GM21529 (cell line): ENCODE measurements at regions not wholly inside any gene's neighbourhood (a gene's known extent, or its start where the extent isn't known, plus 50 kb on each side); places are given as distances from the start of the nearest gene placed in this dataset.

Experiments used
- ATAC-seq: cut with Tn5 transposase; IDR thresholded peaks from one replicate; pipeline ENCODE4 v1.9.1; 2021; ENCODE audit not compliant: unreplicated experiment

DNA sequence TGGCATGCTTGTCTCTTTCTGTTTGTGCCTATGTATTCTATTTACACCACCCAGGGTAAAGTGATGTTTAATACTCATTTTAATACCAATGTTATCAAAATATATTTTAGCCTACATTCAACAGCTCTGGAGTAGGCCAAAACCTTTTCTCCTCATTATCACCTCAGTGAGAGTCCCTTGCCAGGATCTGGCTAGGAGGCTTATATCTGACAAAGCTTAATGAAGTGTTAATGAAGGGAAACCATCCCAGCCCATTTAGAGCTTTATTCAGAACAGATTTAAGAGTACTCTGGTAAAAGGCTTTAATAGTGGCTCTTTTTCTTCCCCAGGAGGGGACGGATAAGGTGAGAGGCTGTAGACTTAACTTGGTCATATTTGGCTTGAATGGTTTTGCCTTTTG, 137.6 kb downstream of the GRIN2B start:
- no peak for ATAC-seq

DNA sequence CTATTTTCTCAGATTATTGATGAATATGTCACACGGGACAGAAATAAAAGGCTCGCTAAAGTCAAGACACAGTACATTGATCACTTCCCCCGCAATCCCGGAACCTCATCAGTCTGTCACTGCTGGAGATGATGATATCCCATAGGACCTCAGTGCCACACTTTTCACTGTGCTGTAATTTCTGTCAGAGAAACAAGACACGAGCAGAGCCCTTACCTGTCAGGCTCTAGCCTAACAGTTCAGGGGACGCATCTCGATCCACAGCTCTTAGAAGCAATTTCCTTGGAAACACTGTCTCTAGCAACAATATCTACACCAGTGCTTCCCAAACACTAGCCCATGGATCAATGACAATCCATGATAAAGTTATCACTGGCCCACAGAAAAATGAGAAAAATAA, 140.0 kb downstream of the GRIN2B start:
- ATAC-seq, result no peak

DNA sequence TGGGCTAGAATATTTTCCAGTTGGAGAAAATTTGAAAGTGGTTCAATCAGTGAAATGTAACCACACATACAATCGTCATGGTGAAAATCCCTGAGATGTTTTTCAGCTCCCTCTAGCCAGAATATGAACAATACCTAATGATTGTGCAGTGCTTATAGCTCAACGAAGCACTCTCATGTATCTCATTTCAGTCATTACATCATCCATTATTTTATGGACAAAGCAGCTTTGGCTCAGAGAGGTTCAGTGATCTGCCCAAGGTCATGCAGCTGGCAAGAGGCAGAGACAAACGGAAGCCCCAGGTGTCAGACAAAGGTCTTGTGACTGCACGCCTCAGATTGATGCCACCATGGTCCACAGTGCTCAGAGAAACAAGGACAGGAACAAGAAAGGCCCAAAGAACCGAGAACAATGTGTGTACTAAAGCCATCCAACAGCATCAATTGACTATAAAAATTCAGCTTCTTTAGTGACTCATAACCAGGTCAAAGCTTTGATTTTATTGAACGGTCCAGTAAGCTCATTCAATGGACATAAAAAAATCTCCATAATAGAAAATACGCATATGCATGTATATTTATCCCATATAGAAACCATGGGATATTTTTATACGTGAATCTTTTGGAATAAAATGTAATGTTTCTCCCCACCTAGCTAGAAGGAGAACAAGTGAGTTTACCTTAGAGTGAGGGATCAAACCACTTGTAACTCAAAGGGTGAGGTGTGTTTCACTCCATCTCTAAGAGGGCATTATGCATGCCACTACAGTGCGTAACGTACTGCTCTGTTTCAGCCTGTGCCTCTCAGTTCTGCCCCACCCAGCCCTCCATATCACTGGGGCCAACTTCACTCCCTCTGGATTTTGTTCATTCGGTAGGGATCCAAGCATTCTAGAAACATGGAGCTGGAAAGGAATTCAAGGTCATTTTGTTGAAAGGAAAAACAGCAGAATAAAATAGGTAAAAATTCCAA, 141.8 kb downstream of the GRIN2B start:
- ATAC-seq, result no peak

DNA sequence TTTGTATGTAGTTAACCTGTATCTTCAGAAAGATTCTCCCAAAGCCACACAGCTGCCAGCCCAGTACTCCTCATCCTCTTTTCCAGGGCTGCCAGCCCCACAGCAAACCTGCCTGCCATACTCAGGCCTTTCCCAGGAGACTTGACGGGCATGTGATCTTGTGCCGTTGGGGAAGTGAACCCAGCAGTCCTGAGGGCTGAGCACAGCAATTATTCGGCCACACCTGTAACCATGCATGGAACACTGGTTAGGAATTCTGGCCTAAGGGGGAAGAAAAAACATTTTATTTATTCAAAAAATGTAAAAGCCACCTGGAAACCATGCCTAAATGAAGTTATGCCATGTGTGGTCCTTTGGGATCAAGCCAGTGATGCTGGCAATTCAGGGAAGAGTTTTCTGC, 145.3 kb downstream of the GRIN2B start:
- ATAC-seq, result no peak

DNA sequence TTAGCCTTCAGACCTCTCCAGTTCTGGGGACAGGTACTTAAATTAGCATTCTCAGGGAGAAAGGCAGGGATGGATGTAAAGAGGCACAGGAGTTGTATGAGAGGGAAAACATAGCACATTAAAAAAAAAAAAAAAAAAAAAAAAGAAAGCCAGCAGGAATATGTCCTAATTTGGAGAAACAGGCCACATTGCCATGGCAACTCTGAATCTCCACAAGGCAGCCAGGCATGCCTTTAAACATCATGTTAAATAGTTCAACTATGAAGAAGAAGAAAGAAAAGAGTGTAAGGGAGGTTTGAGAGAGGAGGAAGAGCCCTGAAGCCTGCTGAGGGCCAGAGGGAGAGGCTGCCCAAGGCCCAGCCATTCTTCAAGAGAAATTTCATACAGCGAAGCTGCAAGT, 145.8 kb downstream of the GRIN2B start:
- no peak for ATAC-seq

DNA sequence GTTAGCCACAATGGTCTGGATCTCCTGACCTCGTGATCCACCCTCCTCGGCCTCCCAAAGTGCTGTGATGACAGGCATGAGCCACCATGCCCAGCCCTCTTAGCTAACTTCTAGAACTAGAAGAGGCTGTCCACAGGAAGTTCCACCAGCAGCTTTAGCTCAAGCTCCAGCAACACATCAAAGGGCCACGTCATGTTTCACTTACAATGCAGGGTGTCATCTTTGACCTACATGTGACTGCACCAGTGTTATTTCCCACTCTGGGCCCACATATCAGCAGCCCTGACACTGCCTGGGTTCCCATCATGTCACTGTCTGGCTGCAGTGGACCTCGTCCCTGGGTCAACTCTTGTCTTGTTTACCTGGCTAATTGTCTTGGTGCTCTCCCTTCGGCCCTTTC, 147.2 kb downstream of the GRIN2B start:
- ATAC-seq, result no peak

DNA sequence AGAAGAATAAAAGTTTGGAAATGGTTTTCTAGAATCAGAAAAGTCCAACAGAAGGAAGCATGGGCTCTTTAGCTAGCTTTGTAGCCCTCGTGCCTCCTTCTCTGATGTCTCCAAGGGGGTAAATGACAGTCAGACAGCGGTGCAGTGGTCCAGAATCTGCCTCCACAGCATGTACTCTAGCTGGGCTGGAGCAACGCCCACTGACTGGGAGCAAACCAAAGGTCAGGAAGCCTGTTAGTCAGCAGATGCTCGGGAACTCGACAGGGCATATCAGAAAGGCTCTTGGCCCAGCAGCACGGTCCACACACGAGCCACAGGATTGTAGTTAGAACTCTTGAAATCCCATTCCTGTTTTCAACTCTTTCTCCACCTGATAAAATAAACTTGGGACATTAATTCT, 164.3 kb downstream of the GRIN2B start:
- ATAC-seq, result no peak

DNA sequence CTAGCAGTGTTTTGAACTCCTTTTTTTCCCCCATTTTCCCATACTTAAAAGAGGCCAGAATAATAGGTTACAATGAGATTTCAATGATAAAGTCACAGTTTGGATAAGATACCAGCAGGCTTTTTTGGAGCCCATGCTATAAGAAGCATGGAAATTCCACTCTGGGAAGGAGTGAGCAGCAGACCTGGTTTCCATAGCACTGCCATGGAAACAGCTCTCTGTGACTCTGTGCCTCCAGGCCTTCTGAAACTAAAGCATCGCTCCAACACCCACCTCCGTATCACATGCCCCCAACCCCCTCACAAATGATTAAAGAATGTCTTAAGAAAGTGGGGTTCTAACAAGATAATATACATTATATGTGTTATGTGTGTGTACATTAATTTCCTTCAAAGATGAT, 165.0 kb downstream of the GRIN2B start:
- no peak for ATAC-seq

DNA sequence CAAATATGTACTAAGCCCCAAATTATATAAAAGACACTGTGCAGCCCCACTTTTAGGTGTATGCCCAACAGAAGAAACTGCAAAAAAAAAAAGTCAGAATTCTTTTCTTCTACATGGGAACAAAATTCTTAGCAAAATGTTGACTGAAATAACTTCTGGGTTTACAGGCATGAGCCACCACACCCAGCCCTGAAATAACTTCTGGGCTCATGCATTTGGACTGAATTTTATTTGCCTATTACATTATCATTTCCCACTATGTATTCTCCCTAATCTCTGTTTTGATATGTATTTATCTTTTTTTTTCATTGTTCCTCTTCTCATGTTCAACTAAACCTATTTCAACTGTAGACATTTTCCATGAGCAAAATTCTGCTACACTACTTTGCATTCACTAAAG, 169.2 kb downstream of the GRIN2B start:
- ATAC-seq, result no peak

DNA sequence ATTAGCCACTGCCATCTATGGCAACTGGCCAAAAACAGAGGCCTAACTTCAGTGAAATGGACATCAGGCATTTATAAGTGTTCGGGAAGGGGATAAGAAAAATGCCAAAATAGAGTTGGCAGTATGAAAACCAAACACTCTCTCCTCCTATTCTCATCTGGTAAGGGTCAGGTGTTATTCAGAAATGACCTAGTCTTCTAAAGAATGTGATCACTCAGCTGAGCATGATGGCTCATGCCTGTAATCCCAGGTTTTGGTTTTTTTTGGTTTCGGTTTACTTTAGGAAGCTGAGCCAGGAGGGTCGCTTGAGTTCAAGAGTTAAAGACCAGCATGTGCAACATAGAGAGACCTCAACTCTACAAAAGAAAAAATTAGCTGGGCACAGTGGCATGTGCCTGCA, 170.3 kb downstream of the GRIN2B start:
- no peak for ATAC-seq

DNA sequence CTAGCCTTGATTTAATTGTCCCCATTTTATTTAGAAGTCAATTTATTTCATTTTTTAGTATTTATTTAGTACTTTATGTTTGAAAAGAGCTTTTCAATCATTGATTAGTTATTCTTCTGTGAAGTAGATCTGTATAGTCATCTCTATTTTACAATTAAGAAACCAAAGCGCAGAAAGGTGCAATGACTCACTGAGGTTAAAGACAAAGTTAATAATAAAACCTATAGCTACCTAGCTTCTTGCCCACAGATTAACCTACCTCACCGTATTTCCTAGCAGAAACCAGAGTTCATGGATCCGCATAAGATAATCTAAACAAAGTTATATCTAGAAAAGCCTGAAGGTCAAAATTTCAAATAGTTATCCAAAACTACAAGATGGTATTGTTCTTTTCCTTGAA, 176.4 kb downstream of the GRIN2B start:
- no peak for ATAC-seq

DNA sequence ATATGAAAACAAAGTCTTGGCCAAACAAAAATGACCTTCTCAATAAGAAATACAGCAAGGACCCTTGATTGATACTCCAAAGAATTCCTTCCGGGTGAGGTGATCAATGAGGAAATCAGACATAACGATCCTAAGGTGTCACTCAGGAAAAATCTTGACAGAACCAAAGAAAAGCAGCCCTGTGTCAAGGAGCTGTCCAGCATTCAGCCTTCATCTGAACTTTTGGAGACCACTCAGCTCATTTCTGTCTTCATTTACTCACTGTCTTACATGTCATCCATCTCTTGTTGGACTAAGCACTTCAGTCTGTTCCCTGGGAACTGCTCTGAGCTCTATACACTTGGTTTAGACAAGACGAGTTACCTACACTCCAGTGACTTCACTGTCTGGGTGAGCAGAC, 179.9 kb downstream of the GRIN2B start:
- ATAC-seq, result no peak

DNA sequence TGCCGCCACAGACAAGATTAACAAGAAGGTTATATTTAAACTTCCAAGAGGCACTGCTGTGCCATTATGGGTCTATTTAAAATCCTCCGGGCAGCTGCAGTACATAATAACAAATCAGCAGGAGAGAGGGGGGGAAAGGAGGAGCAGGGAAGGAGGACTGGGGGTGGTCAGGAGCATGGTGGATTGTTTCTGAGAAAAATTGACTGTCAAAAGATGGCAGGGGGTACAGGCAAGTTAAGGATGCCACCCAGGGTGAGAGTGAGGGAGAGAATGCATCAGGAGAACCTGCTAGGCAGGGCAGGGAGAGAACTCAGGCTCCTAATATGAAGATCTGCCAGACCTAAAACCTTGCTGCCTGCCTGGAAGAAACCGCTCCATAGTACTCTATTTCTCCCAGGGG, 181.8 kb downstream of the GRIN2B start:
- no peak for ATAC-seq

DNA sequence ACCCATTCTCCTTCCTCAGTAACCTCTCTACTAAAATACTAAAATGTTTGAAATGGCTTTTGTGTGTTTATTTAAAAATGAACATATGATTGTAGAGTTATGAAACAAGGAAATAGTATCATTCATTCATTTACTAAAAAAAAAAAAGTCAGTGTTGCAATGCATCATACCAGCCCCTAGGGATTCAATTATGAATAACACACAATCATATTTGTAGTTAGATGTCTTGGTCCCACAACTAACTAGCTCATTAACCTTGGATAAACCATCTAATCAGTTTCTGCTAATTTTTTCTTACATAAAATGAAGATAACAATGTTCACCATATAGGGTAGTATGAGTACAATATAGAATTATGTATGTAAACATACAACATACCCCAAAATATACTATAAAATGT, 183.2 kb downstream of the GRIN2B start:
- no peak for ATAC-seq

DNA sequence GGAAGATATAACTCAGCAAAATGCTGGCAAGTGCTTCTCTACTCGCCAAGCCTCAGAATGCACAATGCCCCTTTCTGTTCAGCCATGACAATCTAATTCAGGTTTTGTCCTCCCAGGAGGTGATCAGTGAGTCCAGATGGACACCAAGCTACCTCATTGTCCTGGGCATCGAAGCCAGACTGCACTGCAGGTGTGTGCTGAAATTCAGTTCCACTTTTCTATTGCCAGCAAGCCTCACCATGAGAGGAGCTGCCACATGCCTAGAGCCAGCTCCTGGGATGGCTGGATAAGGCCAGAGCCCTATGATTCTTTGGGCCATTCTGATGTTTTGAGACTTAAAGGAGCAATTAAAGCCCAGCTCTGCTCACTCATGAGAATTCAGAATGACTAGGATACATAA, 186.7 kb downstream of the GRIN2B start:
- no peak for ATAC-seq

DNA sequence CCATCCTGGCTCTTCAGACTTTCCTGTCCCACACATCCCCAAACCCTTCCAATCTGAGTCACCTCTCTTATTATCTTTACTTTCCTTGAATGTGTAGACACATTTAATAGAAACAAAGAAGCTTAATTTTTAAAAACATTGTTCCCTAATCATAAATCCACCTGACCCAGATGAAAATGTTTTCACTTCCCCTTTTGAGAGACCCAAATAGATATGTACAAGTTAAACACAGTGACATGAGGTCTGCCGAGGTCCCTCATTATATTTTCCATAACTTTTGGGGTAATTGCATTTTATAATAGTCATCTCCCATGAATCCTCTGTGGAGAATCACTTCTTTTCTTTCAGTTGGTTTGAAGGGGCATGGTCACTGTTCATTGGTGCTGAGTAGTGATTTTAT, 191.1 kb downstream of the GRIN2B start:
- ATAC-seq, result no peak

DNA sequence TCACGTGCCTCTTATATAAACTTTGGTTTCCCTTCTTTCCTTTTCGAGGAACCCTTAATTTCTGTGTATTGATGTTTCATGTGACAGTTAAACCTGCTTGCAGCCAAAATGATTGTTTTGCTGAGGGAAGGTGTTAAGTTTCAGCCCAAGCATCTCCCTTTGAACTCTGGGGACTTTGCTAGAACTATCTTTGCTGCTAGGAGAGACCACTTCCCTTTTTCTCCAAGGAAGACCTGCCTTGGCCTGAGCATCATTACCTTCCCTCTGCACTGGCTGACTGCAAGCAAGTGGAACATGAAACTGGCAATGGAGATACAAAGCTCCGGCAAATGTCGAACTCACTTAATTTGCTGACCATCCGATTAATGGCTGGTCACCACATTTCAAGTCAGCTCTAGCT, 192.8 kb downstream of the GRIN2B start:
- ATAC-seq, result no peak

DNA sequence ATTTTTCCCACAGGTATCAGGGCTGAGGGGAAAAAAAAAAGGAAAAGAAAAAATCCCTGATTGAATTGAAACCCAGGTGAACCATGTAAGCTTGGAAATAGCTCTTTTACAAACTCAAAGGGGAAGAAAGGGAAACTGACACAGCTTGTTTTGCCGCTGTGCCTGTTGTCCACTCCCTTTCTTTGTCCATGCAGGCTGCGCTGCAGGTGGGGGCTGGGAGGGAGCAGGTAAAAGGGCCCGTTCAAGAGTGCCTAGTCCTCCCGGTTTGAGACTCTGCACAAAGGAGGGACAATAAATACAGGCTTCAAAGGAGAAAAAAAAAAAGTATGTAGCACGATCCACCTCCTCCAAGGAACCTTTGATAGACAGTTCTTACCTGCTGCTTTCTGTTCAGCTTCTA, 194.8 kb downstream of the GRIN2B start:
- ATAC-seq, result no peak

DNA sequence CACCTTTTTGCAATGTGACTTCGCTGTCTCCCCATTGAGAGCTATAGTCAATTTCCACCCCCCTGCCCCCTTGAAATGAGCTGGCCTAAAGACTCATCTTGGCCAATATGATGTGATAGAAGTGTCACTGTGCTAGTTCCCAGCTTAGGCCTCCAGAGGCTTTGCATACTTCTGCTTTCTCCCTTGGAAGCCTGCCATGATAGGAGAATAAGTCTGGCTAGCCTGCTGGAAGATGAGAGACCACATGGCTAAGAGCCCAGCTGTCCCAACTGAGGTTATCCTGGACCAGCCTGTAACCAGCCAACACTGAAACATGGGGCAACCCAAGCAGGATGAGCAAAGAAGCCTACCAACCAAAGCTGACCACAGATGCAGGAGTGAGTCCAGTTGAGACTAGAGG, 196.9 kb downstream of the GRIN2B start:
- ATAC-seq, result no peak

DNA sequence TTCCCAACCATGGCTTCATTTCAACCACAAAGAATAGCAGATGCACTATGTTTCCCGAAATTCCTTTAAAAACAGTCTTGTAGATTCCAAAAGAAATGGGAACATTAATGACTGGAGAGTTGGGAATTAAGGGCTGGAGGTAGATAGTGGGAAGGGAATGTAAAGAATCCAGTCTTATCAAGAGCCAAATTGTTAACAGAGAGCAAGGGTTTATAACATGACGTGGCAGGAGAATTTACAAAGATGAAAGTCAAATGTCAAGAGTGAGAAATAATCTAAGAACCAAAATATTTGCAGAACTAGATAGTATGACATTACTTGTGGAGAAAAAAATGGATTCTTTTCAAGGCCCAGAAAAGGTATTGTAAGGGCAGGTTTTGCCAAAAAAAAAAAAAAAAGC, 200.9 kb downstream of the GRIN2B start:
- ATAC-seq, result no peak

DNA sequence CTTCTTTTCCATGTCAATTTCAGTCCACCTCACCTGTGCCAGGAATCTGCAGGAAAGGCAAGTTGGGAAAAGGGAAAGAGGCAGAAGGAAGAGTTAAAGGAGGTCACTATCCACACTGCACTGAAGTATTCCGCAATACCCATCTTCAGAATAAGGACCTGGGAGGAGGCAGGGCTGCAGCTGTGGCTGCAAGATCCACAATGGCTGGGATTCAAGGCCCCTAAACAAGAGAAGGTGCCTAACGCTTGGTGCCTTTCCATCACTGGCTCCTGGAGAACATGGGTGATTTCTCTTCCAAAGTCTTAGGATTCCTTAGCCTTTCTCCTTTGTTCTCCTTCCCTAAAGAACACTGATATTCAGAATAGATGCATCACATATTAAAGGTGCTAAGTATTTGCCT, 204.0 kb downstream of the GRIN2B start:
- ATAC-seq, result no peak

DNA sequence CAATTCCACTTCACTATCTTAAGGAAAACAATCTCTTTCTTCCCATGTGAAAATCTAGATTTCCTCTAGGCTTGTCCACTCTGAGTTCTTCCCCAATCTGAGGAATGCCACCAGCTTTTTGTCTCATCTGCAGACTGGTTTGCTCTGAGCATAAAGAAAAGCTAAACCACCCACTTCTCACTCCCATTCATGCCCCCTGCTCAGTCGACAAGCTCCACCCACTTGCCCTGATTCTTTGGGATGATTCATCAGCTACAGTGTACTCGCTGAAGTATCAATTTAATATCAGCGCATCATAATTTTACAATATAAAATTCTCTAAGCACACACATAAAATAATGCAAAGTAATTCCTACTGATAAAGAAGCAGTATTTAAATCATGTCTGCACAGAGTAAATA, 209.1 kb downstream of the GRIN2B start:
- ATAC-seq, result no peak

DNA sequence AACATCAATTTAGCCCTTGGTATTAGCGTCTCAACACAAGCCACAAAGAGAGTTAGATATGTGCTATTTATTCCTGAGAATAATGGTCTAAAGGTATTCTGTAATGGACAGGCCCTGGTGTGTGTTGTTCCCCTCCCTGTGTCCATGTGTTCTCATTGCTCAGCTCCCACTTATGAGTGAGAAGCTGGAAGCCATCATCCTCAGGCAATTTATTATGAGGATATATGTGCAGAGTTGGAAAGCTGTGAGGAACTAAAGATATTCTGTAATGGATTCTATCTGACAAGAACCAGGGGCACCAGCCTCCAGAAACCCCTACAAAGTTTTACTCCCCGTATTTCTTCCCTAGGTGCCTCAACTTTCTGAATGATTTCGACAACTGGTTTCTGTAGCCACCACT, 210.8 kb downstream of the GRIN2B start:
- no peak for ATAC-seq
